ENCODE measurements at regions not wholly inside any gene's neighbourhood (a gene's known extent, or its start where the extent isn't known, plus 50 kb on each side); places are given as distances from the start of the nearest gene placed in this dataset.

- no peak for TF ChIP-seq EZH2phosphoT487 (IDR thresholded peaks at IDR 0.05; ENCODE audit: low read length)
- no peak for TF ChIP-seq CTCF (IDR thresholded peaks at IDR 0.05; ENCODE audit: low read length)
Observed at GRCh38 chr2:53610260-53610659, 157.3 kb upstream of the CHAC2 start.
